Pancreas (tissue), 10 donors: ENCODE measurements at regions not wholly inside any gene's neighbourhood (a gene's known extent, or its start where the extent isn't known, plus 50 kb on each side); places are given as distances from the start of the nearest gene placed in this dataset.

Source experiments
- ATAC-seq, 4 donors: fragments of 200-7000 bp; cut with Tn5 transposase; one replicate each; pipeline versions ENCODE4 v1.8.0 to v1.9.1; 2020; ENCODE audit warnings: mild to moderate bottlenecking in 4 of 4, moderate library complexity in 4 of 4
- DNase-seq, 6 donors: peaks; one replicate each; pipeline ENCODE4 v3.0.0-alpha.2; 2020
- FAIRE-seq: peaks from 2 replicates; lab custom pipeline; 2012; peaks lifted over from hg19 to GRCh38; lab: Jason Lieb, UNC
- H3K27ac ChIP-seq, 4 donors: fragments of 200-600 bp; sonication (generic); 1 replicate in 3 of 4; 2 replicates in 1 of 4; pipeline versions ENCODE4 v1.5.0 to v1.8.0; 2020
- H3K27me3 ChIP-seq, 4 donors: fragments of 200-600 bp; one replicate each; pipeline ENCODE4 v1.8.0; 2021
- H3K36me3 ChIP-seq, 3 donors: fragments of 200-600 bp; sonication (generic) in 1 of 3; one replicate each; pipeline versions ENCODE4 v1.5.0 to v1.8.0; 2020 to 2021
- H3K4me1 ChIP-seq, 3 donors: fragments of 200-600 bp; one replicate each; pipeline ENCODE4 v1.8.0; 2021
- H3K4me3 ChIP-seq, 4 donors: fragments of 200-600 bp; sonication (generic) in 2 of 4; one replicate each; pipeline versions ENCODE4 v1.5.0 to v1.8.0; 2020 to 2021
- H3K9me3 ChIP-seq, 4 donors: fragments of 200-600 bp; one replicate each; pipeline ENCODE4 v1.8.0; 2021
- WGBS, 2 donors: extraction: QIAGEN DNeasy Blood & Tissue Kit; methylation state at CpG; one replicate each; pipeline ENCODE4 v1.1.7; 2013; 5-methylcytosine and 5-hydroxymethylcytosine counted together
- intact Hi-C, 3 donors: fragments of 100-400 bp; cut with DNase I; formaldehyde crosslinking; loops; one replicate each; pipeline versions ENCODE4 v1.11.1 to v1.14.2; 2022
- microRNA-seq, 2 donors: library from miRNA; unstranded; fragments of <30 nt; microRNA quantifications; one replicate each; pipeline versions ENCODE4 to v1.1.0, GENCODE V29; 2019 to 2020
- TF ChIP-seq, protein P1 (sequence below), 4 donors: fragments of 200-600 bp; sonication (generic) in 3 of 4; IDR thresholded peaks; one replicate each; pipeline versions ENCODE4 v1.5.0 to v1.8.0; 2021; ENCODE audit warnings: antibody characterized with exemption in 4 of 4
- donor health status: healthy with polysubstance abuse.
- donor health status: DM: no; HTN: no; CAD: no; lungs with moderate emphysema.
- donor health status: DM: no; HTN: no; CAD: no.
- donor health status: control.
- donor health status: control.
- donor health status: Bipolar disorder and iron deficiency.
- donor health status: DM: yes; HTN: yes; CAD: no.
- donor health status: DM: no; HTN: no; CAD: no.
- donor health status: DM: no; HTN: no; CAD: no.
- donor health status: DM: yes; HTN: yes; CAD: no.

DNA sequence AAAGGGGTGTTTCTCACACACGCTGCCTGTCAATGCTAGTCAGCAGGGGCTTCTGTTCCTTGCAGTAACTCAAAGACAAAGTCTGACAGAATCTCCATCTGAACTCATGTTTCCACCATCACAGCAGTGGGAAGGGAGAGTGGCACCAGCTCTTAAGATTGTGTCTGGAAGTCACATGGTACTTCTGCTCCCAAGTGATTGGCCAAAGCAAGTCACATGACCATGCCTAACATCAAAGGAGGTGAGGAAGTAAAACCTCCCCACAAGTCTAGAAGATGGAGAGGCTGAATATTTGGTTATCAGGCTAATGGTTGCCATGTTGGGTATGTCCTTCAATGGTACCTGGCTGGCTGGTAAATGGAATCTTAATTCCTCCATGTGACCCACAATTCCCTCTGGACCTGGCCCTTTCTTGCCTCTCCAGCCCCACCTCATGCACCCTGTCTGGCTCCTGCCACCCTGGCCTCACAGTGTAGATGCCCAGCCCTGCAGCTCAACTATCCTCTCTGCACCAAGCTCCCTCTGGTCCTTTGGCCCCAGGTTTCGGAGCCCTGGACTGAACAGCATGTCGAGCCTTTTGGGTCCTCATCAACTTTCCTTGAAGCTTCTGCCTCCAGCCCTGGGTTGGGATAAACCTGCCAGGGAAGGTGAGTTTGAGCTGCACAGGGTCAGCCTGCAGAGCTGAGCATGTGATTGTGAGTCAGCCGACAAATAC is 51.0 kb upstream of the PMEPA1 start:
- FAIRE-seq (no peak), DNase-seq (no peak), ATAC-seq (no peak)
- TF ChIP-seq, protein P1, sequence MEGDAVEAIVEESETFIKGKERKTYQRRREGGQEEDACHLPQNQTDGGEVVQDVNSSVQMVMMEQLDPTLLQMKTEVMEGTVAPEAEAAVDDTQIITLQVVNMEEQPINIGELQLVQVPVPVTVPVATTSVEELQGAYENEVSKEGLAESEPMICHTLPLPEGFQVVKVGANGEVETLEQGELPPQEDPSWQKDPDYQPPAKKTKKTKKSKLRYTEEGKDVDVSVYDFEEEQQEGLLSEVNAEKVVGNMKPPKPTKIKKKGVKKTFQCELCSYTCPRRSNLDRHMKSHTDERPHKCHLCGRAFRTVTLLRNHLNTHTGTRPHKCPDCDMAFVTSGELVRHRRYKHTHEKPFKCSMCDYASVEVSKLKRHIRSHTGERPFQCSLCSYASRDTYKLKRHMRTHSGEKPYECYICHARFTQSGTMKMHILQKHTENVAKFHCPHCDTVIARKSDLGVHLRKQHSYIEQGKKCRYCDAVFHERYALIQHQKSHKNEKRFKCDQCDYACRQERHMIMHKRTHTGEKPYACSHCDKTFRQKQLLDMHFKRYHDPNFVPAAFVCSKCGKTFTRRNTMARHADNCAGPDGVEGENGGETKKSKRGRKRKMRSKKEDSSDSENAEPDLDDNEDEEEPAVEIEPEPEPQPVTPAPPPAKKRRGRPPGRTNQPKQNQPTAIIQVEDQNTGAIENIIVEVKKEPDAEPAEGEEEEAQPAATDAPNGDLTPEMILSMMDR (IDR thresholded peaks at IDR 0.05): no peak
- Histone ChIP-seq H3K9me3 (no peaks in the 10 kb centered on the region), H3K4me3 (no peak overlapping the region), H3K4me1 (no peaks in the 10 kb centered on the region), H3K27me3 (no peaks in the 10 kb centered on the region), H3K36me3 (no peaks in the 10 kb centered on the region), H3K27ac (no peak overlapping the region)
- WGBS, 2 donors: 74 to 90% methylated on average over 4 of the region's 4 CpGs
- intact Hi-C loops: no loop called here

DNA sequence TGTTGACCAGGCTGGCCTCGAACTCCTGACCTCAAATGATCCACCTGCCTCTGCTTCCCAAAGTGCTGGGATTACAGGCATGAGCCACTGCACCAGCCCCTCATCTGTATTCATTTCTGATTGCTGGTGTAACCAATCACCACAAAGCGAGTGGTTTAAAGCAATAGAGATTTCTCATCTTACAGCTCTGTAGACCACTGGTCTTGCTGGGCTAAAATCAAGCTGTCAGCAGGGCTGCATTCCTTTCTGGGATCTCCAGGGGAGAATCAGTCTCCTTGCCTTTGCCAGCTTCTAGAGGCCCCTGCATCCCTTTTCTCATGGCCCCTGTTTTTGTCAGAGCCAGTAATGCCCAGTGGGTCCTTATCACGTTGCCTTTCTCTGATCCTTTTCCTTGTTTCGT is 49.9 kb upstream of the PMEPA1 start:
- Histone ChIP-seq H3K4me3 (no peak overlapping the region), H3K9me3 (no peaks in the 10 kb centered on the region), H3K4me1 (no peaks in the 10 kb centered on the region), H3K27ac (no peak overlapping the region), H3K27me3 (no peaks in the 10 kb centered on the region), H3K36me3 (no peaks in the 10 kb centered on the region)
- FAIRE-seq: no peak
- intact Hi-C loops: no loop called here
- no peak for DNase-seq
- 61 to 68% methylated on average over 4 of the region's 4 CpGs for WGBS, 2 donors
- ATAC-seq: no peak
- TF ChIP-seq, protein P1 (IDR thresholded peaks at IDR 0.05): no peak

Small RNA genes lying in the stretch of these regions (microRNA-seq; reads per million reads assigned to microRNA genes)
- gene MIR4532: 0.39 to 0.59 reads per million in 2 donors
